GM18867 (cell line): ENCODE measurements at regions not wholly inside any gene's neighbourhood (a gene's known extent, or its start where the extent isn't known, plus 50 kb on each side); places are given as distances from the start of the nearest gene placed in this dataset.
"Not testable (repeated sequence)": the region's sequence is repeated elsewhere in the genome, so short reads cannot be mapped to it uniquely, and the experiment has no call there.

ENCODE experiments used
- ATAC-seq: cut with Tn5 transposase; IDR thresholded peaks from one replicate; pipeline ENCODE4 v1.9.1; 2021; ENCODE audit warnings: mild to moderate bottlenecking, moderate library complexity; ENCODE audit not compliant: unreplicated experiment

DNA sequence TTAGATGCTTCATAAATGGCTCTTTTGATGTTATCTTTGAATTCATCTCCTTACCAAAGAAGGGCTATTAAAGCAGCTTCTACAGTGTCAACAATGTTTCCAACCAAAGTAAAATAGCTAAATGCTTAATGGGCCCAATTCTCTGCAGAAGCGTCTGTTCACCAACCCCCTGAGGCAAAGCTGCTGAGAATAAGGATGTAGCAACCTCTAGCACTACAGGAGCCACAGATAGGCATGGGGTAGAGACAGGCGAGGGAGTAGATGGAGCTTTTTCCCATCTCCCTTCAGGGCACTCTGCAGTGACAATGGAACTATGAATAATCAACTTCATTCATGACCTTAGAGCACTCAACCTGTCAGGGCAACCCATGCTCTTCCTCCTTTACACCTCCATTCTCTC lies 134.1 kb downstream of the FZD1 start:
- no peak for ATAC-seq

DNA sequence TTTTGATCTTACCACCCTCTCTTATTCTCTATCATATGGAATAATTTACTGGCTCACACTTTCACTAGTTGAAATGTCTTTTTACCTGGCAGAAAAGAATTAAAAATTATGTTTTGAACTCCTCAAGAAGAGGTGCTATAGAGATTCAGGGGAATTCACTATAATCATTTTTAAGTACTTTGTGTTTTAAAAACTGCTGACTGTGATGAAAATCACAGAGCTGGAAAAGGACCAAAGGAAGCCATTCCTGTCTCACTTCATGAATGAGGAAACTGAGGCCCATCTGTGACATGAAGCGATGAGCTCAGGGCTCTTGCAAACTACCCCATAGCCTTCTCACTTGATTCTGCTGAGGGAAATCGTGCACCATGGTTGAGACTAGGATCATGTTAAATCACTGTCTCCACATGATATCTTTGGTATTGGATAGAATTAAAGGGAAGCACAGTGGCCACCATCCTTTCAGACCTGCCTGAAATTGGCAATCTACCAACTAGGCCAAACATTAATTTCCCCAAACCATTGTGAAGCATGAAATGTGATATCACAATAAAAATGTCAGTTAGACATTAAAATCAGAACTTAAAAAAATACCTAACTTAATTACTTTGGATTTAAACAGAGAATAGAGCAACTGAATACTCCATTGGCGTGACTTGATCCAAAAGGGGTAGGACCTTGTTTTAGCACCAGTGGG lies 141.0 kb downstream of the FZD1 start:
- no peak for ATAC-seq

DNA sequence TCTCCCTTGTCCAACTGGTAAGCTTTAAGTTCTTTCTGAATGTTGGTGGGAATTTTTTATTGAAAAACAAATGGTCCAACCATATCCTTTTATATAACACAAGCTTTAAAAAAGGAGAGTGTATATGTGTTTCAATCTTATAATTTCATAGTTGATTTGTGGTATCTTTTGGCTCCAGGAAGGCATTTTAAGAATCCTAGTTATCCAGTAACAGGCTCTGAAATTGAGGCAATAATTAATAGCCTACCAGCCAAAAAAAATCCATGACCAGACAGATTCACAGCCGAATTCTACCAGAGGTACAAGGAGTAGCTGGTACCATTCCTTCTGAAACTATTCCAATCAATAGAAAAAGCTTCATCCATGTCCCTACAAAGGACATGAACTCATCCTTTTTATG lies 141.6 kb downstream of the FZD1 start:
- ATAC-seq: not testable (repeated sequence)

DNA sequence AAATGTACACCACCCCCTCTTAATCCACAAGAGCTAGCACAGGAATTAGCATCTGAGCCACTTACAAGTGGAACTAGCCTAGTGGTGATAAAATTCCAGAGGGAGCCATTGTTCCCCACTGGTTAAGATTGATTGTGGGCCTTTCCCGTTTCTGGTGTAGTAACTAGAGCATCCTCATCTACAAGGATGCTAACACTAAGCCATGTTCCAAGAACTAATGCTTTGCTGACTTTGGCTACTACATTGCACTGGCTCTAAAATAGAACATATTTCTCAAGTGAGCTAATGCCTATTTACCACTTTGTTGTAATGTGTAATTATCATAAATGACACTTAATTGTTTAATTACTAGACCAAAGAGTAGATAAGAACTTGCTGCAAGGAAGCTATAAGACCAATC lies 143.7 kb downstream of the FZD1 start:
- no peak for ATAC-seq

DNA sequence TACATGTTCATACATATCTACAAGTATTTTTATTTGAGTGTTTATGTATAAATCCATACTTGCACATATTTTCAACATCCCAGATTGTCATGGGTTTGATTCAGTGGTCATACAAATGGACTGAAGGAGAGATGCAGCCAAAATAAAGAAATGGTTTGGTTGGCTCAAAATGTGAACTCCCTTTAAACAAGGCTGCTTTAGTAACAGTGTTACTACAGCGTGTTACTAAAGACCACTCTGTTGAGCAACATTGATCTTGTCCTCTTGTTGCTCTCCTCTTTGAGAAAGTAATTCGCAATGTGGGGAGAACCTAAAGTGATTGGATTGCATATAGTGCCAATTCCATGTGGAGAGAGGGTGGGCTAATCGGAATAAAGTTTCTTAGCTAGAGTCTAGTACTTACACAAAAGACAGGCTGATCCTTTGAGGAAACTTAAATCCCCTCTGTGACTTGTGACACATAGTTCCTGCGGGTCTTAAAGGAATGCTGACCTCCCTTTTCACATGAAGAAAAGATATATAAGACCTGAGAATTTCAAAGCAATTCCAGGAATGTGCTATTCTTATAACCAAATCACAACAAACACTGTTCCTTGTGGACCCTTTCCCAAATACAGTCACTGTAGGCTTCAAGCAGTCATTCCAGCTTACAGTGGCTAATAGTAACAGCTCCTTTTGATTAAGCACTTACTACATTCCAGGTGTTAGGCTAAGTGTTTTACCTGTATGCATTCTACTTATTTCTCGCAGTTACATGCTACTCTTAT lies 144.3 kb downstream of the FZD1 start:
- ATAC-seq: no peak

DNA sequence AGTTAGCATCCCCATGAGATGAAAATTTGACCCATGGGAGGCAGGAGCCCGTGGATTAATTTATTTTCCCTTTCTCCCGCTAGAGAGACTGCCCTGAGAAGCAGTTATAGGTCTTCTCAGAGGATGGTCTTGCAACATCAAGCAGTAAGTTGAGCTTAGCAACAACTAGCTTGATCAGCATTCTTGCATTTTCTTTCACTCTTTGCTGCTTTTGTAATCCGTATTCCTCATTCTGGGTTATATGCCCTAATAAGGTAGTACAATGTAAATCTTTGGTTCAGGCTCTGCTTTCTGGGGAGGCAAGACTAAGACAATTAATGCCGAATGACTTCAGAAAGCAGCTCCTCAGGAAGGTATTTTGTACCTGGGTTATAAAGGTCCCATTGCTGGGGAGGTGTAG lies 146.8 kb downstream of the FZD1 start:
- no peak for ATAC-seq

DNA sequence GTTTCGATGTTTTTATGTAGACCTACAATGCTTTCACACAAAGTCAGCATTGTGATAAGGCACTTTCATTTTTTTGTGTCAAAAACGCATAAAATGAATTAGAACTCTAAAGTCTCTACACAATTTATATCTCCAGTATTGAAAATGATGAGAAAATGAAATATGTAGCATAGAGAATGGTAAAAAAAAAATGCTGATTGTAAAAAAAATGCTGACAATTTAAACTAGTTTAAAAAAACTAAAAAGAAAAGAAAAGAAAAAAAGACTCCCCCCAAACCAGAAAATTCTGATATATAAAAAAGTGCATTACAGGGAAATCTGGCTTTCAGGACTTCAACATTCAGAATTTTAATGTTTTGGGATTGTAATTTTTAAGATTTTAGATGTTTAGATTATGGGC lies 148.1 kb downstream of the FZD1 start:
- no peak for ATAC-seq

DNA sequence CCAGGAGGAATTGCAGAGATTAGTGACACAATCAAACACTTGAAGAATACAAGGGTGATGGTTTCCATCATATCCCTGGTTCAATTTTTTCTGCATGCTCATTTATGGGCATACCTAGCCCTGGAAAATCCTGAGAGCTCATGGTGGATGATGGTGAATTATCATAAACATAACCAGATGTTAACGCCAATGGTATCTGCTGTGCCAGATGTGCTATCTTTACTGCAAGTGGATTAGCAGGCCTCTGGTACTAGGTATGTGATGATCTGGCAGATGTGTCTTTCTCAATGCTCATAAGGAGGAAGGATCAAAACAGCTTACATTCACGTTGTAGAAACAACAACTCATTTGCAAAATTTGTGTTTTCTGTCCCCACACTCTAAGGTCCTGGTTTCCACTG lies 150.5 kb downstream of the FZD1 start:
- ATAC-seq: no peak

DNA sequence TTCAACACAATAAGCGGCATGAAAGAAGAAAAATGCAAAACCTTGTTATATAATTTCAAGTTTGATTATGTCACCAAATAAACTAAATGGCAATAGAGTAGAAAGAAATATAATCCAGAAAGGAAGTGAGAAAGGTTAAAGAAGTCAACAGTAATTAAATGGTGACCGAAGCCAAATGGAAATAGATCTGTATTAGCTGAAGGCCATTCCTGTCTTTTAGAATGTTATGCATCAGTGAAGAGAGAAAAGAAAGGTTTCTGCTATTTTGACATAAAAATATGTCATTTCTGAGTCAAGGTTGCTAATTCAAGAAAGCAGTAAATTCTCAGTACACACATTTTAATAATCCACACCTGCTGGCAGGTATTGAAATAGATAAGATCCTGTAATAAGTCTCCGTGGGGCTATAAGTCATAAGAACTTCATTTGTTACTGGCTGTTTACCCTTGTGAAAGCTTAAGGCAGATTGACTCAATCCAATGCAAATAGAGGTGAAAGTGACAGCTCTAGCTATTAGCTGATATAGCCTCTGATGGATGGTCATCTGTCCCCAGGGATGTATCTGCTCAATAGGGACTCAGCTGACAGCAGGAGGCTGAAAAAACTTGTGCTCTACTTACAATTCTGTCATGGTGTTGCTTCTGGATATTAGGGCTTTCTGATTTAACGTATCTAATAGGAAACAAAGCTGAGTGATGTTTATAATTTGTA lies 152.1 kb downstream of the FZD1 start:
- ATAC-seq: no peak

DNA sequence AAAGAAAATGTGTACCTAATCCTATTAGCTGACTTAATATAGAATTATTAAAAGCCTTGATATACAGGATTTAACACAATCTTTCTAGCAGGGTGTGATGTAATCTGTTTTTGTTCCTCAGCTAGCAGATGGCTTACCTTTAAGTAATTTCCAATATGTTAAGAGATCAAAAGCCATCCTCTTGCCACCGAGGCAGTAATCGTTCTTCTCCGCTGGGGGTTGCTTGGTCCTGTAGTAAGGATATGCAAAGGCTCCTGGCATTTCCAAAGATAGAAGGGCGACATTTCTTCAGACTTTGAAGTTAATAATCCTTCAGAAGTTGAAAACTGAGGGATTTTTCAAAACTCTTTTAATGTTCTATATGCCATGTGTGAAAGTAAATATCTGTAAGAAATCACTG lies 156.4 kb downstream of the FZD1 start:
- ATAC-seq: no peak

DNA sequence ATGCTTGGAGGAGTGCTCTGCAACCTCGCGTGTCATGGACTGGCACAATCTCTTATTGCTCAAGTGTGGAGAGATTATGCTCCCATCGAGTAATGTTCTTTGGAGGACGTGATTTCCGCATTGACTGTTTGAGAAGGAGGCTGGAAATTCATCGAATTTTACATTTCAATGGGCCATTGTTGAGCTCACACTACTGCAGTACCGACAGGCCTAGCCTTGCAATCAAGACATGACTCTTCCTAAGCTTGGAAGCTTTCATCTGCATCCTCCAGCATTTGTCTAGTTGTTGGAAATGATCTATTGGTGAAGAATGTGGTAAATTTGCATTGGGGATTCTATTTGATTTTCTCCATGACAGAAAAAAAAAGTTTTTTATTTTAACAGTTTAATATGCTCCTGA lies 156.8 kb downstream of the FZD1 start:
- no peak for ATAC-seq

DNA sequence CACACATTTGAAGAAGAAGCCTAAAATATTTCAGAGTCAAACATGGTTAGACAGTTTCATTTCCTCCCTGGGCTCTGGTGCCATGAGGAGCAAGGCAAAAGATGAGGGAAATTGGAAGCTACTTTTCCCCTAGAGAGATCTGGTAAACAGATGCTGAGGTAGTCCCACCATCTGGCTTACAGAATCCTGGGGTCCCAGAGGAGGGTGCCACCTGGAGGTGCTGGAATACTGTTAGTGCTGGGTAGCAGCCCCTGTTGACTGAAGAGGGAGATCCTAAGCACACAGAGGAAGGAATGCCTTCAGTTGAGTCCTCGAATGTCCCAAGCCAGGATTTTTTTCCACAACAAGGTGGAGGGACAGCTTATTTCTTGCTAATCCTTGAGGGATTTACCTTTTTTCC lies 160.1 kb downstream of the FZD1 start:
- no peak for ATAC-seq

DNA sequence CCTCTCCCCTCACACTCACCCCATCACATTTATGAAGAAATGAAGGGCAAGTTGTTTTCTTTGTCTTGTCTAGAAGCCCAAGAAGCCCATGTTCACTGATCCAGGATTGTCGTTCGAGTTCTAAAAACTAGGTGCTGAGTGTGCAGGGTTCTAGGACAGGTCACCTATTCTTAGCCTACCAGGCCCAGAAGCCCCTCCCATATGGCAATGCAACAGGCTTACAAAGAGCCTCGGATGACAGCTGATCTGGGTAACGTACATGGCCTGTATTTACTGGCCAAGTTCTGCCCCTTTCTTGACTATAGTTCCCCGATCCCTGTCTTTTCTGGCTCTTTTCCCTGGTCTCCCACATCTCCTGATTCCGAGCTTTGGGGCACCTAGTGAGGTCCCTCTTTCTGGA lies 160.9 kb downstream of the FZD1 start:
- ATAC-seq: no peak

DNA sequence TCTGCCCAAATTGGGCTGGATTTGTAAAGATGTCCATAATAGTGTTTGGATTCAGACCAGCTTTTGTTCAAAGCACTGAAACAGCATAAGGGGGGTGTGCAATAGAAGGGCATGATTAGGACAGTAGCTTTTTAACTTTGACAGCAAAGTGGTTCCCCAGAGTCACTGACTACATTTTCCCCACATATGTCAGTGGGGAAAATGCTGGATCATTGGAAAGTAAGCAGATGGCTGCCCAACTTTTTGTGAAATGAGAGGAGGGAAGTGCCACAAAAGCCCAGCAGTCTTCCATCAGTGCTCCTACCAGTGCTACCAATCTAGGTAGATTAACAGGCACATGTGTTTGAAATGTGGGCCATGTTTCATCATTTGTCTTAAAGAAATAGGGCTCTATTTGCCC lies 162.8 kb downstream of the FZD1 start:
- no peak for ATAC-seq

DNA sequence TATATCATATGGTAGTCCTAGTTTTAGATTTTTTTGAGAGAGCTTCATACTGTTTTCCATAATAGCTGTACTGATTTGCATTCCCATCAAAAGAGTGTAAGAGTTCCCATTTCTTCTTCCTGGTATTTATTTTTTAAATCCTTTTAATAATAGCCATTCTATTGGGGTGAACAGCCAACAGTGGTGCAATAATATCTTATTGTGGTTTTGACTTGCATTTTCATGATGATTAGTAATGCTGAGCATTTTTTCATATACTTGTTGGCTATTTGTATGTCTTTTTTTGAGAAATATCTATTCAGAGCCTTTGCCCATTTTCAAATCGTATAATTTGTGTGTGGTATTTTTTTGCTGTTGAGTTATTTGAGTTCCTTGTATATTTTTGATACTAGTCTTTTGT lies 167.4 kb downstream of the FZD1 start:
- ATAC-seq: no peak

DNA sequence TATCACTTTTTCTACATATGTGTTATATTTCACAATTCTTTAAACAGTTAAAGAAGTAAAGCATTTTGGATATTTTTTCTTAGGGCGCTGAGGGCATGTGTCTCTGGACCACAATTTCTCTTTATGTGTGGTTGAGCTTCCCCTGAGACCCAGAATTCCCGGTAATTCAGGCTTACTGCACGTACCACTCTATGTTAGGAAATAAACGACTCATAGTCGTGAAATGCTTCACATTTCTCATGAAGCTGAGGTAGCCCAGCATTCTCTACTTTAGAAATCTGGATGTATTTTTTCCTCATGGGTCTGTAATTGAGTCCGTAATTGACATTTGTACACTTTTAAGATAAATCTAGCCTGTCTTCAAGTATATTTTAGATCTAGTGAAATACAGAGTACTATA lies 170.6 kb downstream of the FZD1 start:
- no peak for ATAC-seq

DNA sequence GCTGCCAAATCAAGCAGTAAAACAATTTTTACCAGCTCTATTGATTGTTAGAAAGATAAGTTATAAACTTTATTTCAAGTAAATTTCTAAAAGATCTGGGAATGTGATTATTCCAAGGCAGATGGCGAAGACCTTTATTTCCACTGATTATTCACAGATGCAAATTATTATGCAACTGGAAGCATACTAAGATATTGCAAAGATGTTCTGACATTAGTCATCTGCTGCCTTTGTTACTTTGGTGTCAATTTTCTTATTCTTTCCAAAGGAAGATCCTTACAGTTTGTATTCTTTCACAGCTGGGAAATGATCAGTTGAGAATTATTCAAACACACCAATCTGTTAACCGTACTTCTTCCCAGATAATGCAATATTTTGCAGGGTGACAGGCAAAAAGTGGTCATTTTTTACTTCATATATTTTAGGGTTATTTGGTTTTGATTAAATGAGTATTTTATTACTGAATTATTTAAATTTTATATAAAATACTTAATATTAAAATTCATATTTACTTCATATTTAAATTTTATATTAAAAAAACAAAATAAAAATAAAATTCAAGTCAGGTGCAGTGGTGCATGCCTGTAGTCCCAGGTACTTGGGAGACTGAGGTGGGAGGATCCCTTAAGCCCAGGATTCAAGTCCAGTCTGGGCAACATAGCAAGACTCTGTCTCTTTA lies 171.3 kb downstream of the FZD1 start:
- no peak for ATAC-seq

DNA sequence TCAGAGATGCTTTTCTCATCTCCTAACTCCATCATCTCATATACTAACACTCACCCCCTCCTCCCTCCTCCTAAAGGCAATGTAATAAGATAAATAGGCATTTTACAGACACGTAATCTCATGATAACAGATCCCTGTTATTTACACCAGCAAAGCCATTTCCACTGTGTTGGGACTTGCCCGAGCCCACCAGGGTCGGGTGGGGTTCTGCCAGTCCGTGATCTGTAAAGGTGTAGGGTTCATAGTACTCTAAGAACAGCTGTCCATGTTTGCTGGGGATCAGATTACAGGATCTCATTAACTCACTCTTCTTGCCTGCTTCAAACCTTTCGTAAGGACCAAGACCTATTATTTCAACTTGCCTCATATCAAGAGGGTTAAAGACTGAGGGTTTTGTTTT lies 172.4 kb downstream of the FZD1 start:
- no peak for ATAC-seq

DNA sequence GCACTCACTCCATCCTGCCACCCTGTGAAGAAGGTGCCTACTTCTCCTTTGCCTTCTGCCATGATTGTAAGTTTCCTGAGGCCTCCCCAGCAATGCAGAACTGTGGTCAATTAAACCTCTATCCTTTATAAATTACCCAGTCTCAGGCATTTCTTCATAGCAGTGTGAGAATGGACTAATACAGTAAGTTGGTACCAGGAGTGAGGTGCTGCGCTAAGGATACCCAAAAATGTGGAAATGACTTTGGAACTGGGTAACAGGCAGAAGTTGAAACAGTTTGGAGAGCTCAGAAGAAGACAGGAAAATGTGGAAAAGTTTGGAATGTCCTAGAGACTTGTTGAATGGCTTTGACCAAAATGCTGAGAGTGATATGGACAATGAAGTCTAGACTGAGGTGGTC lies 176.0 kb downstream of the FZD1 start:
- not testable (repeated sequence) for ATAC-seq

DNA sequence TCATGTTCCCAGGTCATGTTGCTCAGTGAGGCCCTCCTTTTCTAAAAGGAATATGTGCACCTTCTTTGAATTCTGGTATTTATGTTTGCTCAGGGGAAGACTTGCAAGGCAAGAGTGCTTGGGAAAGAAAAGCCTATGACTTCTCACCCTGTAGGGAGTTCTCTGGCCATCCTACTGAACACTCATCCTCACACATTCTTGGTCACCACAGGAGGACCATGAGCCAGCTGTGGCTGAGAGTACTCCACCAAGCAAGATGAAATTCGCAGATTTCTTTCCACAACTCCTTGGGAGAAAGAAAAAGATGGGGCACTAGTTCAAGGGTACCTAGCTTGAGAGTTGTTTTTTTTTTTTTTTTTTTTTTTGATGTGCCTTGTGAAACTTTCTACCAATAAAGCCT lies 179.6 kb downstream of the FZD1 start:
- no peak for ATAC-seq

DNA sequence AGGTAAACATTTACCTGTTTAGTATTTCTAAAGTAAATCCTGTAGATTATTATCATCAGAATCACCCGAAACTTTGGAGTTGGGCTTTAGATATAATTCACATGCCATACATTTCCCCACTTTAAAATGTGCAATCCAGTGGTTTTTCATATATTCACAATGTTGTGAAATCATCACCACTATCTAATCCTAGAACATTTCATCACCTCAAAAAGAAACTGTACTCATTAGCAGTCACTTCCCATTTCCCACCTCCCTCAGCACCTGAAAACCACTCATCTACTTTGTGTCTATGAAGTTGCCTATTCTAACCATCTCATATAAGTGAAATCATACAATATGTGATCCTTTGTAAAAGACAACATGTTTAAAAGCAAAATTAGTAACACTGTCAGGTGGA lies 182.6 kb downstream of the FZD1 start:
- ATAC-seq: no peak

DNA sequence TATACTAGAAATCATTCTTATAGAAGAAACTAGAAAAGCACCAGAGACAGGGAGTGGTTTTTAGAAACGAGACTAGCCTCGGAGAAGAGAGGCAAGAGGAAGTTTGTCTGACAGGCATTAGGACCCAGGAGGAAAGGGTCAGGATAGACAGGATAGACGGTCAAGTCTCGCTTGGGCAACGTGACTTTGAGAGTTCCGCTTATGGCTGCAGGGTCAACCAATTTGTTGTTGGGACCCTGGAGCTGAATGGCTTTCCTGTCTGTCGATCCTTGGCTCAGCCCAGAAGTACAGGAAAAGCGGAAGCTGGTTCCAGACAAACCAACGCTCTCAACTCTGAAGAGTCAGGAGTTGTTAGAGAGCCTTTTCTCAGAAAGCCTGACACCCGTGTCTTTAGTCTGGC lies 191.2 kb downstream of the FZD1 start:
- ATAC-seq: no peak
